Vagina (tissue), 2 donors: ENCODE measurements at regions not wholly inside any gene's neighbourhood (a gene's known extent, or its start where the extent isn't known, plus 50 kb on each side); places are given as distances from the start of the nearest gene placed in this dataset.
"Not testable (repeated sequence)": the region's sequence is repeated elsewhere in the genome, so short reads cannot be mapped to it uniquely, and the experiment has no call there.

Source experiments
- POLR2A ChIP-seq, 2 donors: fragments of 450-650 bp; IDR thresholded peaks; one replicate each; pipeline ENCODE4 v1.6.1; 2017; ENCODE audit warnings: antibody characterized with exemption in 2 of 2, mild to moderate bottlenecking in 2 of 2, moderate library complexity in 2 of 2
- POLR2AphosphoS5 ChIP-seq, 2 donors: sonication (generic); formaldehyde crosslinking; IDR thresholded peaks; one replicate each; pipeline ENCODE4 v1.9.0; 2017; ENCODE audit warnings: antibody characterized with exemption in 2 of 2, mild to moderate bottlenecking in 2 of 2, low read depth in 1 of 2; ENCODE audit not compliant: insufficient read depth in 1 of 2
- TF ChIP-seq, protein P1 (sequence below), 3 experiments: fragments of 450-650 bp in 2 of 3; fragments of 200-600 bp in 1 of 3; sonication (generic) in 1 of 3; IDR thresholded peaks; one replicate each; pipeline ENCODE4 v1.5.1; 2017 to 2019; ENCODE audit warnings: antibody characterized with exemption in 3 of 3, mild to moderate bottlenecking in 2 of 3, moderate library complexity in 2 of 3

DNA sequence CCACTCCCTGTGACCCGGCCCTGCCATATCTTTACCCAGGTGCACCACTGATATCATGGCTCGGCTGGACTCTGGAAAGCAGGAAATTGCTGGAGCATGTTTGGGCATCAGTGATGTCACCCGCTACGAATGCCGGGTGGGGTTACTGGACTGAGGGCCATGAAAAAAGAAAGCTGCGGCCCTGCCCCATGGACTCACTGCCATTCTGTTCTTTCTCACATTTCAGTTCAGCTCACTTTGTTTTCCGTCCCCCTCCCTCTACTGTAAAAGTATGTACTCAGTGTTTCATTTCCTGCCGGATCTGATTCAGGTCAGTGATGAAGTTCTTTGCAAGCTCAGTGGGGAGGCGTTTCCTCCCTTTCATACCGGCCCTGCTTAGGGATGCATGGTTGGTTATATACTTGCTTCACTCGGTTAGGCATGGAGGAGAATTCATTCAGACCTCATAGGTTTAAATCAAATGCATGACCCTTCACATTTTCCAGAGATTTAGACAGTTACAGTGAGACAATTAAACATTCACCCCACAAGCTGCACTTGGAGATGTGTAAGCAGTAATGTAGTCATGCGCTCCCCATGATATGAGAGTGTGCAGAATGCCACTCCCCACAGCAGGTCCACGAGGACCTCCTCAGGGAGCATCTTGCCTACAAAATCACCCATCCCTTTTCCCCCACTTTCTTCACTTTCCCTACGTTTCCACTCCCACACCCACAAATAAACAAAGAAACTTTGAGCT lies 1938.5 kb downstream of the FOXD4L5 start:
- TF ChIP-seq, protein P1, sequence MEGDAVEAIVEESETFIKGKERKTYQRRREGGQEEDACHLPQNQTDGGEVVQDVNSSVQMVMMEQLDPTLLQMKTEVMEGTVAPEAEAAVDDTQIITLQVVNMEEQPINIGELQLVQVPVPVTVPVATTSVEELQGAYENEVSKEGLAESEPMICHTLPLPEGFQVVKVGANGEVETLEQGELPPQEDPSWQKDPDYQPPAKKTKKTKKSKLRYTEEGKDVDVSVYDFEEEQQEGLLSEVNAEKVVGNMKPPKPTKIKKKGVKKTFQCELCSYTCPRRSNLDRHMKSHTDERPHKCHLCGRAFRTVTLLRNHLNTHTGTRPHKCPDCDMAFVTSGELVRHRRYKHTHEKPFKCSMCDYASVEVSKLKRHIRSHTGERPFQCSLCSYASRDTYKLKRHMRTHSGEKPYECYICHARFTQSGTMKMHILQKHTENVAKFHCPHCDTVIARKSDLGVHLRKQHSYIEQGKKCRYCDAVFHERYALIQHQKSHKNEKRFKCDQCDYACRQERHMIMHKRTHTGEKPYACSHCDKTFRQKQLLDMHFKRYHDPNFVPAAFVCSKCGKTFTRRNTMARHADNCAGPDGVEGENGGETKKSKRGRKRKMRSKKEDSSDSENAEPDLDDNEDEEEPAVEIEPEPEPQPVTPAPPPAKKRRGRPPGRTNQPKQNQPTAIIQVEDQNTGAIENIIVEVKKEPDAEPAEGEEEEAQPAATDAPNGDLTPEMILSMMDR (IDR thresholded peaks at IDR 0.05) = not testable (repeated sequence)
- TF ChIP-seq POLR2A (IDR thresholded peaks at IDR 0.05); POLR2AphosphoS5 (IDR thresholded peaks at IDR 0.05; ENCODE audit: insufficient read depth in 1 of 2, low read depth in 1 of 2): not testable (repeated sequence)
